ENCODE measurements at regions not wholly inside any gene's neighbourhood (a gene's known extent, or its start where the extent isn't known, plus 50 kb on each side); places are given as distances from the start of the nearest gene placed in this dataset.

GRCh38 chr9:120100595-120100994, 479.4 kb downstream of the CDK5RAP2 start:
- Histone ChIP-seq H3K4me3 (no peak overlapping the region), H3K27ac (no peak overlapping the region), H3K4me1 (no peaks in the 10 kb centered on the region), H3K9me3 (replicated peaks) (0 out of 2 replicates have a peak, but pooled peaks cover 3% of the 10 kb centered on the region), H3K36me3 (no peaks in the 10 kb centered on the region), H3K27me3 (no peaks in the 10 kb centered on the region; the same call in 1 of the 2 replicates)
- DNase-seq: no peak

- Histone ChIP-seq H3K4me3 (no peak overlapping the region), H3K36me3 (no peaks in the 10 kb centered on the region), H3K9me3 (replicated peaks) (0 out of 2 replicates have a peak, but pooled peaks cover 3% of the 10 kb centered on the region), H3K27me3 (no peaks in the 10 kb centered on the region; the same call in 1 of the 2 replicates), H3K27ac (no peak overlapping the region), H3K4me1 (no peaks in the 10 kb centered on the region)
- DNase-seq: peak in 1 of 2 experiments; percentile 4
These were observed 480.9 kb downstream of the CDK5RAP2 start for GRCh38 chr9:120099065-120099464.

GRCh38 chr9:120098584-120098983, 481.4 kb downstream of the CDK5RAP2 start:
- H3K4me1 ChIP-seq: no peaks in the 10 kb centered on the region
- DNase-seq: no peak
- H3K27ac ChIP-seq: no peak overlapping the region
- H3K9me3 ChIP-seq (replicated peaks): 0 out of 2 replicates have a peak, but pooled peaks cover 3% of the 10 kb centered on the region
- H3K4me3 ChIP-seq: no peak overlapping the region
- H3K27me3 ChIP-seq: no peaks in the 10 kb centered on the region
- no peaks in the 10 kb centered on the region for H3K36me3 ChIP-seq

GRCh38 chr9:120091206-120091605, 488.8 kb downstream of the CDK5RAP2 start:
- H3K4me1 ChIP-seq: no peaks in the 10 kb centered on the region
- H3K4me3 ChIP-seq: no peak overlapping the region
- no peaks in the 10 kb centered on the region for H3K36me3 ChIP-seq
- no peak overlapping the region for H3K27ac ChIP-seq
- peaks cover 5% of the 10 kb centered on the region; the same call in 1 of the 2 replicates for H3K27me3 ChIP-seq
- no peaks in the 10 kb centered on the region for H3K9me3 ChIP-seq (replicated peaks)
- no peak for DNase-seq

GRCh38 chr9:120080849-120081248, 499.1 kb downstream of the CDK5RAP2 start:
- no peaks in the 10 kb centered on the region for H3K4me1 ChIP-seq
- H3K27me3 ChIP-seq: peaks cover 10% of the 10 kb centered on the region; the same call in 1 of the 2 replicates
- no peaks in the 10 kb centered on the region for H3K36me3 ChIP-seq
- H3K9me3 ChIP-seq (replicated peaks): no peaks in the 10 kb centered on the region; the same call in 1 of the 2 replicates
- DNase-seq: no peak
- H3K27ac ChIP-seq: no peak overlapping the region
- H3K4me3 ChIP-seq: no peak overlapping the region

GRCh38 chr9:120078112-120078511, 501.9 kb downstream of the CDK5RAP2 start:
- Histone ChIP-seq H3K4me3 (no peak overlapping the region), H3K27ac (no peak overlapping the region), H3K36me3 (no peaks in the 10 kb centered on the region), H3K9me3 (replicated peaks) (no peaks in the 10 kb centered on the region), H3K27me3 (peaks cover 10% of the 10 kb centered on the region; the same call in 1 of the 2 replicates), H3K4me1 (no peaks in the 10 kb centered on the region)
- DNase-seq: no peak

- peak in 1 of 2 experiments; percentile 14 for DNase-seq
- no peak overlapping the region for H3K4me3 ChIP-seq
These were observed 508.2 kb downstream of the CDK5RAP2 start for GRCh38 chr9:120071760-120072159.

GRCh38 chr9:120066315-120066714, 513.7 kb downstream of the CDK5RAP2 start:
- Histone ChIP-seq H3K4me1 (no peaks in the 10 kb centered on the region), H3K36me3 (no peaks in the 10 kb centered on the region), H3K9me3 (replicated peaks) (peaks cover 3% of the 10 kb centered on the region; the same call in 1 of the 2 replicates), H3K27me3 (0 out of 2 replicates have a peak, but pooled peaks cover 8% of the 10 kb centered on the region), H3K4me3 (no peak overlapping the region), H3K27ac (no peak overlapping the region)
- DNase-seq: no peak

More at GRCh38 chr9:120071760-120072159, 508.2 kb downstream of the CDK5RAP2 start:
- Histone ChIP-seq H3K36me3 (no peaks in the 10 kb centered on the region), H3K9me3 (replicated peaks) (no peaks in the 10 kb centered on the region; the same call in 1 of the 2 replicates), H3K27me3 (0 out of 2 replicates have a peak, but pooled peaks cover 11% of the 10 kb centered on the region), H3K27ac (no peak overlapping the region), H3K4me1 (no peaks in the 10 kb centered on the region)

GRCh38 chr9:120065151-120065550, 514.8 kb downstream of the CDK5RAP2 start:
- no peak overlapping the region for H3K4me3 ChIP-seq
- no peak for DNase-seq
- H3K27me3 ChIP-seq: 0 out of 2 replicates have a peak, but pooled peaks cover 8% of the 10 kb centered on the region

GRCh38 chr9:120045011-120045410, 535.0 kb downstream of the CDK5RAP2 start:
- 0 out of 2 replicates have a peak, but pooled peaks cover 3% of the 10 kb centered on the region for H3K4me1 ChIP-seq
- H3K27ac ChIP-seq: no peak overlapping the region
- H3K4me3 ChIP-seq: no peak overlapping the region
- no peak for DNase-seq
- no peaks in the 10 kb centered on the region for H3K9me3 ChIP-seq (replicated peaks)
- peaks cover 2% of the 10 kb centered on the region; the same call in 1 of the 2 replicates for H3K27me3 ChIP-seq
- no peaks in the 10 kb centered on the region for H3K36me3 ChIP-seq

More at GRCh38 chr9:120065151-120065550, 514.8 kb downstream of the CDK5RAP2 start:
- Histone ChIP-seq H3K27ac (no peak overlapping the region), H3K4me1 (no peaks in the 10 kb centered on the region), H3K9me3 (replicated peaks) (peaks cover 3% of the 10 kb centered on the region; the same call in 1 of the 2 replicates), H3K36me3 (no peaks in the 10 kb centered on the region)

GRCh38 chr9:120043448-120043847, 536.5 kb downstream of the CDK5RAP2 start:
- Histone ChIP-seq H3K27me3 (peaks cover 7% of the 10 kb centered on the region; the same call in 1 of the 2 replicates), H3K27ac (no peak overlapping the region), H3K36me3 (no peaks in the 10 kb centered on the region), H3K9me3 (replicated peaks) (no peaks in the 10 kb centered on the region), H3K4me3 (no peak overlapping the region), H3K4me1 (0 out of 2 replicates have a peak, but pooled peaks cover 3% of the 10 kb centered on the region)
- DNase-seq: peak; percentile 6 to 13

GRCh38 chr9:120040896-120041295, 539.1 kb downstream of the CDK5RAP2 start:
- Histone ChIP-seq H3K27me3 (peaks cover 7% of the 10 kb centered on the region; the same call in 1 of the 2 replicates), H3K36me3 (no peaks in the 10 kb centered on the region), H3K27ac (no peak overlapping the region), H3K4me1 (0 out of 2 replicates have a peak, but pooled peaks cover 3% of the 10 kb centered on the region), H3K9me3 (replicated peaks) (no peaks in the 10 kb centered on the region), H3K4me3 (no peak overlapping the region)
- DNase-seq: peak; percentile 4 to 9

GRCh38 chr9:120038342-120038741, 541.6 kb downstream of the CDK5RAP2 start:
- peaks cover 7% of the 10 kb centered on the region; the same call in 1 of the 2 replicates for H3K27me3 ChIP-seq
- no peak overlapping the region for H3K27ac ChIP-seq
- H3K9me3 ChIP-seq (replicated peaks): no peaks in the 10 kb centered on the region
- no peaks in the 10 kb centered on the region for H3K36me3 ChIP-seq
- no peak overlapping the region for H3K4me3 ChIP-seq
- 0 out of 2 replicates have a peak, but pooled peaks cover 3% of the 10 kb centered on the region for H3K4me1 ChIP-seq
- DNase-seq: no peak

GRCh38 chr9:120032639-120033038, 547.3 kb downstream of the CDK5RAP2 start:
- no peak overlapping the region for H3K27ac ChIP-seq
- no peaks in the 10 kb centered on the region for H3K9me3 ChIP-seq (replicated peaks)
- H3K4me3 ChIP-seq: no peak overlapping the region
- peaks cover 6% of the 10 kb centered on the region; the same call in 1 of the 2 replicates for H3K27me3 ChIP-seq
- H3K36me3 ChIP-seq: no peaks in the 10 kb centered on the region
- no peaks in the 10 kb centered on the region for H3K4me1 ChIP-seq
- DNase-seq: peak; percentile 6 to 12

- Histone ChIP-seq H3K27me3 (peaks cover 6% of the 10 kb centered on the region; the same call in 1 of the 2 replicates), H3K27ac (no peak overlapping the region), H3K4me3 (no peak overlapping the region), H3K36me3 (no peaks in the 10 kb centered on the region), H3K9me3 (replicated peaks) (no peaks in the 10 kb centered on the region), H3K4me1 (no peaks in the 10 kb centered on the region)
- DNase-seq: no peak
These were observed 549.1 kb downstream of the CDK5RAP2 start for GRCh38 chr9:120030847-120031246.

All from SJCRH30 (cell line).